ENCODE measurements at regions not wholly inside any gene's neighbourhood (a gene's known extent, or its start where the extent isn't known, plus 50 kb on each side); places are given as distances from the start of the nearest gene placed in this dataset.

GRCh38 chr4:174091130-174091529 is 192.3 kb downstream of the FBXO8 start:
- H3K36me3 ChIP-seq, result no peaks in the 10 kb centered on the region
- ATAC-seq (no peak), DNase-seq (no peak)
- H3K4me3 ChIP-seq, result no peak overlapping the region
- no peaks in the 10 kb centered on the region for H3K27me3 ChIP-seq
- WGBS (ENCODE audit: insufficient coverage, low coverage, low lambda C conversion rate, missing lambda C conversion rate), result 42% methylated on average over 2 of the region's 2 CpGs
- H3K9me3 ChIP-seq, result no peaks in the 10 kb centered on the region
- intact Hi-C loops (cut with DNase I), result no loop called here
- no peaks in the 10 kb centered on the region for H3K4me1 ChIP-seq
- TF ChIP-seq CTCF (IDR thresholded peaks at IDR 0.05), result no peak
- no peak for TF ChIP-seq POLR2A (IDR thresholded peaks at IDR 0.05)
- no peak overlapping the region for H3K27ac ChIP-seq

- DNase-seq (no peak), ATAC-seq (no peak)
- intact Hi-C loops (cut with DNase I), result no loop called here
These were observed 193.8 kb downstream of the FBXO8 start for GRCh38 chr4:174089711-174090110.

GRCh38 chr4:174088795-174089194 is 194.7 kb downstream of the FBXO8 start:
- H3K9me3 ChIP-seq, result no peaks in the 10 kb centered on the region
- intact Hi-C loops (cut with DNase I), result no loop called here
- no peaks in the 10 kb centered on the region for H3K4me1 ChIP-seq
- TF ChIP-seq CTCF (IDR thresholded peaks at IDR 0.05) (no peak), POLR2A (IDR thresholded peaks at IDR 0.05) (no peak)
- H3K4me3 ChIP-seq, result no peak overlapping the region
- ATAC-seq (no peak), DNase-seq (no peak)
- H3K27ac ChIP-seq, result no peak overlapping the region
- WGBS (ENCODE audit: insufficient coverage, low coverage, low lambda C conversion rate, missing lambda C conversion rate), result 45% methylated on average over 3 of the region's 3 CpGs
- H3K36me3 ChIP-seq, result no peaks in the 10 kb centered on the region
- no peaks in the 10 kb centered on the region for H3K27me3 ChIP-seq

More at GRCh38 chr4:174089711-174090110, 193.8 kb downstream of the FBXO8 start:
- TF ChIP-seq CTCF (IDR thresholded peaks at IDR 0.05), result no peak
- TF ChIP-seq POLR2A (IDR thresholded peaks at IDR 0.05), result no peak
- WGBS (ENCODE audit: insufficient coverage, low coverage, low lambda C conversion rate, missing lambda C conversion rate), result 59% methylated on average over 4 of the region's 4 CpGs
- Histone ChIP-seq H3K4me1 (no peaks in the 10 kb centered on the region), H3K27me3 (no peaks in the 10 kb centered on the region), H3K36me3 (no peaks in the 10 kb centered on the region), H3K27ac (no peak overlapping the region), H3K9me3 (no peaks in the 10 kb centered on the region), H3K4me3 (no peak overlapping the region)

GRCh38 chr4:174086829-174087799 is 196.4 kb downstream of the FBXO8 start:
- ATAC-seq, result no peak
- Histone ChIP-seq H3K27ac (no peak overlapping the region), H3K9me3 (no peaks in the 10 kb centered on the region), H3K4me1 (no peaks in the 10 kb centered on the region), H3K27me3 (no peaks in the 10 kb centered on the region), H3K36me3 (no peaks in the 10 kb centered on the region), H3K4me3 (no peak overlapping the region)
- WGBS (ENCODE audit: insufficient coverage, low coverage, low lambda C conversion rate, missing lambda C conversion rate), result 42% methylated on average over 14 of the region's 14 CpGs
- no peak for DNase-seq
- intact Hi-C loops (cut with DNase I), result no loop called here
- no peak for TF ChIP-seq POLR2A (IDR thresholded peaks at IDR 0.05)
- no peak for TF ChIP-seq CTCF (IDR thresholded peaks at IDR 0.05)

Data from right lobe of liver (tissue), 6 donors.